ENCODE measurements at regions not wholly inside any gene's neighbourhood (a gene's known extent, or its start where the extent isn't known, plus 50 kb on each side); places are given as distances from the start of the nearest gene placed in this dataset.

DNA sequence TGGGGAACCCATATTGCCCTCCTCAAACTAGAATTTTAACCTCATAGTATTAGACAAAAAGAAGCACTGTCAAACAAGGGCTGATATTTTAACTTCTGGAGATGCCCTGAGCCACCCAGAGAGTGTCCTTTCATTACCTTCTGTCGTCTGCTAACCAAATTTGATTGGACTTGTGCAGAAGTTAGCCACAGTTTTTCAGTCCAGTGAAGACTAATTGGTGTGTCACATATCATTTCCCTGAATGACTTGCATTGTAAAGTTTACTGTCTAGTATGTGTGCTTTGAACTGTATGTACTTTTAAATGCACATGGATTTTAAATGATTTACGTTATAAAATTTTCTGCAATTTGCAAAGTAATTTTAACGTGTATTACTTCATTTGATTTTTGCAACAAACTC is 646.5 kb downstream of the SATB2 start:
- TF ChIP-seq, protein P1, sequence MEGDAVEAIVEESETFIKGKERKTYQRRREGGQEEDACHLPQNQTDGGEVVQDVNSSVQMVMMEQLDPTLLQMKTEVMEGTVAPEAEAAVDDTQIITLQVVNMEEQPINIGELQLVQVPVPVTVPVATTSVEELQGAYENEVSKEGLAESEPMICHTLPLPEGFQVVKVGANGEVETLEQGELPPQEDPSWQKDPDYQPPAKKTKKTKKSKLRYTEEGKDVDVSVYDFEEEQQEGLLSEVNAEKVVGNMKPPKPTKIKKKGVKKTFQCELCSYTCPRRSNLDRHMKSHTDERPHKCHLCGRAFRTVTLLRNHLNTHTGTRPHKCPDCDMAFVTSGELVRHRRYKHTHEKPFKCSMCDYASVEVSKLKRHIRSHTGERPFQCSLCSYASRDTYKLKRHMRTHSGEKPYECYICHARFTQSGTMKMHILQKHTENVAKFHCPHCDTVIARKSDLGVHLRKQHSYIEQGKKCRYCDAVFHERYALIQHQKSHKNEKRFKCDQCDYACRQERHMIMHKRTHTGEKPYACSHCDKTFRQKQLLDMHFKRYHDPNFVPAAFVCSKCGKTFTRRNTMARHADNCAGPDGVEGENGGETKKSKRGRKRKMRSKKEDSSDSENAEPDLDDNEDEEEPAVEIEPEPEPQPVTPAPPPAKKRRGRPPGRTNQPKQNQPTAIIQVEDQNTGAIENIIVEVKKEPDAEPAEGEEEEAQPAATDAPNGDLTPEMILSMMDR (conservative IDR thresholded peaks at IDR 0.05; ENCODE audit: low read depth, low read length), result no peak
- TF ChIP-seq EZH2 (IDR thresholded peaks at IDR 0.05; ENCODE audit: borderline replicate concordance, low read depth, low read length, poor library complexity, severe bottlenecking), result no peak

Data from A673 (cell line).